ENCODE measurements at regions not wholly inside any gene's neighbourhood (a gene's known extent, or its start where the extent isn't known, plus 50 kb on each side); places are given as distances from the start of the nearest gene placed in this dataset.

GRCh38 chr6:20302168-20302567, 89.9 kb upstream of the MBOAT1 start:
- no peak overlapping the region for H3K27ac ChIP-seq
- DNase-seq, result no peak
- intact Hi-C loops (cut with DNase I; ENCODE audit: low total_unique reads), result no loop called here
- no peaks in the 10 kb centered on the region for H3K4me1 ChIP-seq
- H3K27me3 ChIP-seq, result no peaks in the 10 kb centered on the region
- H3K4me3 ChIP-seq, result no peak overlapping the region
- no peaks in the 10 kb centered on the region for H3K36me3 ChIP-seq
- TF ChIP-seq CTCF (IDR thresholded peaks at IDR 0.05), result no peak
- no peaks in the 10 kb centered on the region for H3K9me3 ChIP-seq

- H3K27ac ChIP-seq, result no peak overlapping the region
Observed at GRCh38 chr6:20302702-20303251, 90.5 kb upstream of the MBOAT1 start.

GRCh38 chr6:20306491-20306890, 94.2 kb upstream of the MBOAT1 start:
- TF ChIP-seq CTCF (IDR thresholded peaks at IDR 0.05), result no peak
- TF ChIP-seq POLR2A (IDR thresholded peaks at IDR 0.05), result no peak
- Histone ChIP-seq H3K9me3 (no peaks in the 10 kb centered on the region), H3K36me3 (no peaks in the 10 kb centered on the region), H3K27ac (no peak overlapping the region), H3K4me1 (no peaks in the 10 kb centered on the region), H3K27me3 (no peaks in the 10 kb centered on the region), H3K4me3 (no peak overlapping the region)
- DNase-seq, result no peak
- intact Hi-C loops (cut with DNase I; ENCODE audit: low total_unique reads), result no loop called here

More at GRCh38 chr6:20302702-20303251, 90.5 kb upstream of the MBOAT1 start:
- no peaks in the 10 kb centered on the region for H3K27me3 ChIP-seq
- H3K4me3 ChIP-seq, result no peak overlapping the region
- TF ChIP-seq POLR2A (IDR thresholded peaks at IDR 0.05), result no peak
- TF ChIP-seq CTCF (IDR thresholded peaks at IDR 0.05), result no peak
- DNase-seq, result no peak
- H3K9me3 ChIP-seq, result no peaks in the 10 kb centered on the region
- H3K4me1 ChIP-seq, result no peaks in the 10 kb centered on the region
- H3K36me3 ChIP-seq, result no peaks in the 10 kb centered on the region
- intact Hi-C loops (cut with DNase I; ENCODE audit: low total_unique reads), result no loop called here

- Histone ChIP-seq H3K27me3 (no peaks in the 10 kb centered on the region), H3K27ac (no peak overlapping the region), H3K36me3 (no peaks in the 10 kb centered on the region), H3K4me3 (no peak overlapping the region), H3K9me3 (no peaks in the 10 kb centered on the region), H3K4me1 (no peaks in the 10 kb centered on the region)
- intact Hi-C loops (cut with DNase I; ENCODE audit: low total_unique reads), result no loop called here
- DNase-seq, result no peak
- TF ChIP-seq CTCF (IDR thresholded peaks at IDR 0.05) (no peak), POLR2A (IDR thresholded peaks at IDR 0.05) (no peak)
Observed at GRCh38 chr6:20309186-20309585, 92.5 kb upstream of the E2F3 start.

GRCh38 chr6:20310185-20310584, 91.5 kb upstream of the E2F3 start:
- H3K27ac ChIP-seq, result no peak overlapping the region
- H3K9me3 ChIP-seq, result no peaks in the 10 kb centered on the region
- intact Hi-C loops (cut with DNase I; ENCODE audit: low total_unique reads), result no loop called here
- no peak for TF ChIP-seq CTCF (IDR thresholded peaks at IDR 0.05)
- no peak for TF ChIP-seq POLR2A (IDR thresholded peaks at IDR 0.05)
- H3K4me3 ChIP-seq, result no peak overlapping the region
- no peaks in the 10 kb centered on the region for H3K4me1 ChIP-seq
- H3K36me3 ChIP-seq, result no peaks in the 10 kb centered on the region
- no peak for DNase-seq
- no peaks in the 10 kb centered on the region for H3K27me3 ChIP-seq

All from uterus (tissue), 3 donors.